ENCODE measurements at regions not wholly inside any gene's neighbourhood (a gene's known extent, or its start where the extent isn't known, plus 50 kb on each side); places are given as distances from the start of the nearest gene placed in this dataset.

GRCh38 chr1:214808845-214809460, 206.0 kb downstream of the CENPF start:
- Histone ChIP-seq H3K27me3 (ENCODE audit: insufficient read depth, poor library complexity, severe bottlenecking) (no peaks in the 10 kb centered on the region), H3K9me3 (ENCODE audit: severe bottlenecking) (no peaks in the 10 kb centered on the region), H3K36me3 (ENCODE audit: low read depth) (no peaks in the 10 kb centered on the region), H3K4me3 (ENCODE audit: severe bottlenecking) (no peak overlapping the region), H3K4me1 (ENCODE audit: insufficient read depth, poor library complexity, severe bottlenecking) (no peaks in the 10 kb centered on the region), H3K27ac (ENCODE audit: poor library complexity, severe bottlenecking) (no peak overlapping the region)
- DNase-seq (ENCODE audit: low spot score) (no peak), ATAC-seq (ENCODE audit: low read depth) (peak; percentile 64; the same call in 1 of the 3 replicates)
- peak; percentile 43 for TF ChIP-seq CTCF (IDR thresholded peaks at IDR 0.05; ENCODE audit: poor library complexity, severe bottlenecking)

GRCh38 chr1:214816603-214817002, 213.6 kb downstream of the CENPF start:
- H3K27ac ChIP-seq (ENCODE audit: poor library complexity, severe bottlenecking), result no peak overlapping the region

GRCh38 chr1:214823311-214824117, 220.5 kb downstream of the CENPF start:
- Histone ChIP-seq H3K36me3 (ENCODE audit: low read depth) (no peaks in the 10 kb centered on the region), H3K27me3 (ENCODE audit: insufficient read depth, poor library complexity, severe bottlenecking) (no peaks in the 10 kb centered on the region), H3K9me3 (ENCODE audit: severe bottlenecking) (no peaks in the 10 kb centered on the region), H3K4me3 (ENCODE audit: severe bottlenecking) (no peak overlapping the region), H3K27ac (ENCODE audit: poor library complexity, severe bottlenecking) (no peak overlapping the region), H3K4me1 (ENCODE audit: insufficient read depth, poor library complexity, severe bottlenecking) (no peaks in the 10 kb centered on the region)
- ATAC-seq (ENCODE audit: low read depth) (no peak), DNase-seq (ENCODE audit: low spot score) (no peak)
- TF ChIP-seq CTCF (IDR thresholded peaks at IDR 0.05; ENCODE audit: poor library complexity, severe bottlenecking), result no peak

More at GRCh38 chr1:214816603-214817002, 213.6 kb downstream of the CENPF start:
- Histone ChIP-seq H3K4me1 (ENCODE audit: insufficient read depth, poor library complexity, severe bottlenecking) (no peaks in the 10 kb centered on the region), H3K36me3 (ENCODE audit: low read depth) (no peaks in the 10 kb centered on the region), H3K4me3 (ENCODE audit: severe bottlenecking) (no peak overlapping the region), H3K27me3 (ENCODE audit: insufficient read depth, poor library complexity, severe bottlenecking) (no peaks in the 10 kb centered on the region), H3K9me3 (ENCODE audit: severe bottlenecking) (no peaks in the 10 kb centered on the region)
- DNase-seq (ENCODE audit: low spot score), result no peak
- TF ChIP-seq CTCF (IDR thresholded peaks at IDR 0.05; ENCODE audit: poor library complexity, severe bottlenecking), result no peak
- ATAC-seq (ENCODE audit: low read depth), result no peak

GRCh38 chr1:214824763-214825162, 221.8 kb downstream of the CENPF start:
- DNase-seq (ENCODE audit: low spot score), result no peak
- Histone ChIP-seq H3K4me3 (ENCODE audit: severe bottlenecking) (no peak overlapping the region), H3K4me1 (ENCODE audit: insufficient read depth, poor library complexity, severe bottlenecking) (no peaks in the 10 kb centered on the region), H3K36me3 (ENCODE audit: low read depth) (no peaks in the 10 kb centered on the region), H3K27me3 (ENCODE audit: insufficient read depth, poor library complexity, severe bottlenecking) (no peaks in the 10 kb centered on the region), H3K27ac (ENCODE audit: poor library complexity, severe bottlenecking) (no peak overlapping the region), H3K9me3 (ENCODE audit: severe bottlenecking) (no peaks in the 10 kb centered on the region)
- TF ChIP-seq CTCF (IDR thresholded peaks at IDR 0.05; ENCODE audit: poor library complexity, severe bottlenecking), result no peak
- ATAC-seq (ENCODE audit: low read depth), result no peak

GRCh38 chr1:214826619-214827018, 223.6 kb downstream of the CENPF start:
- no peak for TF ChIP-seq CTCF (IDR thresholded peaks at IDR 0.05; ENCODE audit: poor library complexity, severe bottlenecking)
- no peak for DNase-seq (ENCODE audit: low spot score)
- H3K4me1 ChIP-seq (ENCODE audit: insufficient read depth, poor library complexity, severe bottlenecking), result no peaks in the 10 kb centered on the region
- ATAC-seq (ENCODE audit: low read depth), result no peak
- H3K27me3 ChIP-seq (ENCODE audit: insufficient read depth, poor library complexity, severe bottlenecking), result no peaks in the 10 kb centered on the region
- no peaks in the 10 kb centered on the region for H3K9me3 ChIP-seq (ENCODE audit: severe bottlenecking)
- no peak overlapping the region for H3K27ac ChIP-seq (ENCODE audit: poor library complexity, severe bottlenecking)
- H3K36me3 ChIP-seq (ENCODE audit: low read depth), result no peaks in the 10 kb centered on the region
- no peak overlapping the region for H3K4me3 ChIP-seq (ENCODE audit: severe bottlenecking)

Measured in RWPE2 (cell line).